ENCODE measurements at regions not wholly inside any gene's neighbourhood (a gene's known extent, or its start where the extent isn't known, plus 50 kb on each side); places are given as distances from the start of the nearest gene placed in this dataset.
A peak's percentile ranks its signal among the peaks of the same experiment; 100 is the strongest.
"Not testable (repeated sequence)": the region's sequence is repeated elsewhere in the genome, so short reads cannot be mapped to it uniquely, and the experiment has no call there.

DNA sequence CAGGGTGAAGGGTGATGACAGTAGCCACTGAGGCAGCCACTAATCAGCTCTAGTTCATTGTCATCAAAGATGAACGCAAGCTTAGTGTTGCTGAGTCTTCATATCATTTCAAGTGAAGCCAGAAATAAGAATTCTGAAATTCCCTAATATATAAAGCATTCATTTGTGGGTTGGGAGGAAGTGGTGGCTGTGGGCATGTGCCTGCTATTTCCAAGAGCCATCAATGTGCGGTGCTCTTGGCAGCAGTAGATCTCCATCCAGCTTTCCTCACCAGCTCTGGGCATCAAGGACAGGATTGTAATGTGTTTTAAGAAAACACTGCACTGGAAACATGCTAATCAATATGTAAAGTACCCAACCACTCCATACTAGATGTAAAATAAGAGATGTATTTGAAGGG lies 202.5 kb upstream of the AHR start:
- DNase-seq: no peak

DNA sequence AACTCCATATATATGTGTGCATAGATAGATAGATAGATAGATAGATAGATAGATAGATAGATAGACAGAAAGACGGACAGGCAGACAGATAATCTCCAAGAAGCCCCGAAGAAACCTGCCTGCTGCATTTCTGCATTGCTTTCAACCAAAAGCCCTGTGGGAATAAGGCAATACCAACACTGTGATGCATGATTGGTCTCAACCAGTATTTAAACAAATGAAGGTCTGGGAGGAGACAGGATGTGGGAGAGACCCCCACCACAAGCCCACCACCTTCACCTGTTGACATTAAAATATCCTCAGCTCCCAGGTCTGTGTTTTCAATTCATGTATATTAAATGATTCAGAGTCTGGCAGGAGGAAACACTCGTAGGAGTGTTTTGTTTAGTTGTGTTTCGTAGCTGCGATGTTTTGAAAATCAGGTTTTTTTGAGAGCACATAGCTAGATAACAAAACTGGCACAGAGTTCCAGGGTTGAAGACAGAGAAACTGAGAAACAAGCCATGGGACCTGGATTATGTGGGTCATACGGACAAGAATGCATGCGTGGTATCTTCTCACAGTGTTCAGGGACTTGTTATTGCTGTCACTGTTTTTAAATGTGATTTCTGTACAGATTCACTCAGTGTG lies 200.7 kb upstream of the AHR start:
- DNase-seq: peak; percentile 59

- no peak for DNase-seq
Observed at GRCh38 chr7:17098515-17098914, 199.9 kb upstream of the AHR start.

GRCh38 chr7:17099083-17099973 lies 199.1 kb upstream of the AHR start:
- peak; percentile 100 for DNase-seq

GRCh38 chr7:17099974-17100509 lies 198.4 kb upstream of the AHR start:
- not testable (repeated sequence) for DNase-seq

DNA sequence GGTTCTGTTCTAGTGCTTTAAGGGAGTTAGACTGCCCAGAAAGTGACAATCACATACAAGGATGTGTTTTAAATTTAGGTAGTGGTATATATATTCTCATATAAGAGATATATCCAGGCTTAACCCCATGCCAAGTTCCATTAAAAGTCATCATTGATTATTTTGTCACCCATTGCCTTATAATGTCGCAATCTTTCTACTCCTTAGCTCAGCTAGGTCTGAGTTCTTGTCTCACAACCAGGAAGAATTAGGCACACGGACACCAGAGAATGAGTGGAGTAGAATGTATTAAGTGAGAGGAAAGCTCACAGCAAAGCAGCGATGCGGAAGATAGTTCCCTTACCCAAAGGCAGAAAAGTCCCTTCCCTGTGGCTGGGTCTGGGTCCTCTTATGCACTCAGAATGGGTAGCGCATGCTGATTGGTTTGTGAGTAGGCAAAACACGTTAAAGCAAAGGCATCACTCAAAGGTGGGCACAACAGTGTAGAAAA lies 197.2 kb upstream of the AHR start:
- DNase-seq: no peak

GRCh38 chr7:17103170-17103569 lies 195.3 kb upstream of the AHR start:
- DNase-seq: no peak

DNA sequence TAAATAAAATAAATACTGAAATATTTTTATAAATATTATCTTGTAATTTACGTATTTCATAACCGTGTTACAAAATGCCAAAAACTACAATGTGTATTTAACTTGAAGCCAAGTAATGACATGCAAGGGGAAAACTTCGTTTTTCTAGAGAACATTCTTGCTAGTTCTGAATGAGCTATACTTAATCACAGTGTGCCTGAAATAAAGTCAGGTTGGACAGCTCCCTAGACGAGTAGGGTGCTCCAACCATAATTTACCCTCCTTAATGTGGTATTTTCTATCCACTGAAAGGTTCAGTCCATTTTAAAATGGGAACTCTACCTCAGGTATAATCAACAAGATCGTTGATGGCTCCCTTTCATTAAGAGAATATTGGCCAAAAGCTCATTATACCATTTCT lies 194.5 kb upstream of the AHR start:
- DNase-seq: no peak

DNA sequence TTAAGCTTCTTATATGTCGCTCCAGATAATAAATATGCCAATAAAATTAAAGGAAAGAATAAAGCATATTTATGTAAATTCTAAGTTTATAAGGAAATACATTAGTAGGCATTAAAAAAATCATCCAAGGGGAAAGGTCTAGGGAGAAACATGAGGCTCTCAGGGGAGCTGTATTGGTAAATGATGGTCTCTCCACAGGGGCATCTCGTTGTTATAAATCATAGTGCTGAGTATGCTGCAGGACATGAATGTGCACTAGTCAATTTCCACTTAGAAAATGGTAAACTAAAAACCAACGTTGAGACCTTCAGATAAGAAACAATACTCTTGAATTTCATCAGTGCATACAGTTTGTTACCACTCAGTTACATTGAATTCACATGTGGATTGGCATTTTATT lies 194.0 kb upstream of the AHR start:
- no peak for DNase-seq

DNA sequence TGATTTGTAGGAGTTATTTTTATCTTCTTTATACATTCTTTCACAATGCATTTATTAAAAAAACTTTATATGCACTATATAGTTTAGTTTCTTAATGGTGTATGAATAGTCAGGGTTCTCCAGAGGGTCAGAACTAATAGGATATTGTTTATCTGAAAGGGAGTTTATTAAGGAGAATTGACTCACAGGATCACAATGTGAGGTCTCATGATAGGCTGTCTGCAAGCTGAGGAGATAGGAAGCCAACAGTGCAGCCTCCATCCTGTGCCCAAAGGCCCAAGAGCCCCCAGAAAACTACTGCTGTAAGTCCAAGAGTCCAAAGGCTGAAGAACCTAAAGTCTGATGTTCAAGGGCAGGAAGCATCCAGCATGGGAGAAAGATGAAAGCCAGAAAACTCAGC lies 192.8 kb upstream of the AHR start:
- DNase-seq: peak; percentile 84

DNA sequence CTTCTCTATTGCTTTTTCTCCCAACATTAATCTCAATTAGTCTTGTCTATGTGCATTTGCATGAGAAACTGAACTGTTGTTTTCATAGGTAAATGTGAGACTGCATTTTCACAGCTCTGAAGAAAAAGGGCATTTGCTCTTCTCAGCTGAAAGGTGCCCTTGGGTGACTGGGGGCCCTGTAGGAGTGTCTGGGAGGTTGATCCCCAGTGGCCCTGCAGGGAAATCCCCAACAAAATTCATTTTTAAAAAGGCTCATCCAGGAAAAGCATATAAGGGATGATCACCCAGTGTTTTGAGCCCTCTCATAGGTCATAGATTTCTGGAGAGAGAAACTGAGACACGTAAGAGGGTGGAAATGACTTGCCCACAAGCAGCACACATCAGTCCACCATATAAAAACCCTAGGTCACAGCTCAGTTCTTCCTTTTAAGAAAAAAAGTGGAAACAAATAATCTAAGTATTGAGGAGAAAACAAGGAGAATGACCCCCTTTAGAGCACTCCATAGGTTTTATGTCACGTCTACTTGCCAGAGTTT lies 190.3 kb upstream of the AHR start:
- DNase-seq: no peak

DNA sequence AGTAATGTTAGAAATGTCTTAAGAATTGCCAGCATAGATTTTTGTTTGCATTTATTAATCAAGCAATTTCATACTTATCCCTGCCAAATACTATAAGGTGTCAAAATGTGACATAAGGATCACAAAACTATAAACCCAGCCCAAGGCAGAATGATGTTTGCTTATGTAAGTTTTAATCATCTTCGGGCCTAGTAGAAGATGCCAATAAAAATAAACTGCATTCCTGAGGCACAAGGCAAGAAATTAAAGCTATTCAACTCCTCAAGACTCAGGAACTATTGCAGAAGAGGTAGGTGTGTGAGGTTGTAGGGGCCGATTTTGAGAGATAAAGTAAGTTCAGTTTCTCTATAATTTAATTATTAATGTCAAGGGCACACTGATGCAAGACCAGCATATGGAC lies 189.4 kb upstream of the AHR start:
- peak; percentile 80 for DNase-seq

GRCh38 chr7:17113770-17114169 lies 184.7 kb upstream of the AHR start:
- DNase-seq: not testable (repeated sequence)

DNA sequence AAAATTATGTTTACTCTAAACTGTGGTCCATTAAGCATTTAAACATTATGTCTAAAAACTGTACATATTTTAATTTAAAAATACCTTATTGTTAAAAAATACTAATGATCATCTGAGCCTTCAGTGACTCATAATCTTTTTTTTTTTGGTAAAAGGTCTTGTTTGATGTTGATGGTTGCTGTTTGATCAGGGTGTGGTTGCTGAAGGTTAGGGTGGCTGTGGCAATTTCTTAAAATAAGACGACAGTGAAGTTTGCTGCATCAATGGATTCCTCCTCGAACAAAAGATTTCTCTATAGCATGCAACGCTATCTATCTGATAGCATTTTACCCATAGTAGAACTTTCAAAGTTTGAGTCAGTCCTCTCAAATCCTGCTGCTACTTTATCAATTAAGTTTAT lies 180.0 kb upstream of the AHR start:
- DNase-seq: no peak

DNA sequence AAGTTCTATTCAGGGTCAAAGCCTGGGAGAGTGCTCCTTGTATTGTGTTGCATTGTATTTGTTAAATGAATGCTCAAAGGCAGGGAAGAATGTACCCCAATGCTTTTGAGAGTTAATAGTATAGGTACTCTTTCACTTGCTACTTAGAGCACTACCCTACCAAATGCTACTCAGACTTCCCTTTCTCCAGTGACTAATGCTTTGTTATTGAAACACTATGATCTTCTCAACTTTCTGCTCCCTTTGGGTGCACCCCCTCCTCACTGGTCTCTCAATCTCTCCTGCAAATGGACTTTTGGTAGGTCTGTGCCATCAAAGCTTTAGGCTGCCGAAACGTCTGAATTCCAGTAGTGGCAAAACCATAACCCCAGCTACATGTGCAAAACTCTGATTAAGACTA lies 177.7 kb upstream of the AHR start:
- DNase-seq: no peak

- DNase-seq: no peak
Observed at GRCh38 chr7:17121671-17122070, 176.8 kb upstream of the AHR start.

DNA sequence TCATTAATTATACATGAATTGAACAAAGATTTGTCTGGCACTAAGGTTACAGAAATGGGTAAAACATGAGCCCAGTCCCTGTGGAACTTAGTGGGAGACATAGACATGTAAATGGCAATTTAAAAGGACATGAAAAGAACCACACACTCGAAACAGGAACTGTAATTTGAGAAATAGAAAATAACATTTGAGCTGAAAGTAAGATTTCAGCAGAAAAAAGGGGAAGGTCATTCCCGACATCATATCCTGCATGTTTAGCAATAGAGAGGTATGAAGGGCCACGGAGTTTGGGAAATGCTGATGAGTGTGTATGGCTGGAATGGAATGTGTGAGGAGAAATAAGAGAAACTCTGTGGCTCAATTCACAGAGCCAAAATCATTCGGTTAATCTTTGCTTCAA lies 175.4 kb upstream of the AHR start:
- DNase-seq: peak; percentile 91

- no peak for DNase-seq
Observed at GRCh38 chr7:17126413-17127268, 171.8 kb upstream of the AHR start.

- no peak for DNase-seq
Observed at GRCh38 chr7:17129218-17129617, 169.2 kb upstream of the AHR start.

DNA sequence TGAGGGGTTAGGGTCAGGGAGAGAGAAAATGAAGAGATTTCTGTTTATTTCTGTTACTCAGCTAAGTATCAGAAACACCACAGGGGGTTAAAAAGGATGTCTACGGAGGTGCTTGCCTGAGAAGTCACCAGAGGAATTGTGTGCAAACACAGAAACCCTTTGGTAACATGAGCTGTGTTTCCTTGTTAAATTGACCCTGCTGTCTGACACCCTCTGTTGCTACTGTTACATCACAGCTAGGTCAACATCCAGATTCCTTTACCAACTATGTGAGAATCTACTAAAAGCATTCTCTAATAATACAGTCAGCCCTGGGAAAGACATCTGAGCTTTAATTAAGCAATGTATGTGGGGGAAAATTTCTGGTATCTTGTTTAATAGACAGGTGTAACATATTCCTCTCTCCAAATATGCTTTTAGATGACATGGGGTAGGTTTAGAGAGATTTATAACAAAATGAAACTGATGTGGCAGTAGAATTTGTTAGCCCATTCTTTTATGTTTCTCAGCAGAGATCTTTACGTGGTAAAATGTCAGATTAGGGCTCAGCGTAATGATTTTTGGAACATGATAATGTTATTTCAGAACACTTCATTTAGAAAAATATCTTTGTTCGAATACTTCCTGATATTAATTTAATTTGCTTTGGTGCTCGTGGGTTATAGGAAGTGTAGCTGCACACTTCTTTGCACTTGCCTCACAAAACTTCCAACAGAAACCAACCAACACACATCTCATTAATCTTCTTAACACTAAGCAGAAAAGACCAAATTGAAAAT lies 168.0 kb upstream of the AHR start:
- peak; percentile 68 for DNase-seq

GRCh38 chr7:17131060-17131345 lies 167.4 kb upstream of the AHR start:
- no peak for DNase-seq

DNA sequence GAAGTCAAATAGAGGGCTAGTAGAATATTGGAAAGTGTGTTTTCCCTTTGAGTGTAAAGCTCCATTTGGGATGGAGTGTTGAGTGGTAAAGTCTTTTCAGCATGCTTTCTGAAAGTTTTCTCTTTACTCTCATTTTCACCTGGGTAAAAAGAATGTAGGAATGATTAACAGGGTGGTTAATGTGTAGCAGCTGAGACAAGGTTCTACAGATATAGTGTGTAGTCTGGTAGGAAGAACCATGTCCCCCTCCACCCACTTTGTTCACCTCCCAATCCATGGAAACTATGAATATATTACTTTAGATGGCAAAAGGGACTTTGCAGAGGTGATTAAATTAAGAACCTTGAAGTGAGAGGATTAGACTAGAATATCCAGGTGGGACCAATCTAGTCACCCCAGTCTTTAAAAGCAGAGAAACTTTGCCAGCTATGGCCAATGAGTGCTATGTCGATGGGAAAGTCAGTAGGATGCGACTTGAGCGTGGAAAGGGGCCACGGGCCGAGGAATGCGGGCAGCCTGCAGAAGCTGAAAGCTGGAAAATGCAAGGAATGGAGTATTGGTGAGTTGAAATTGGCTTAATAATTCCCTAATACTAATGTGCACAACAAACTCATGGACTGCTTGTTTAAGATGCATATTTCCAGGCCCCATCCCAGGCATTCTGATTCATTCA lies 166.3 kb upstream of the AHR start:
- no peak for DNase-seq

Data from NCI-H226 (cell line).